HuH-7 (cell line): ENCODE measurements at regions not wholly inside any gene's neighbourhood (a gene's known extent, or its start where the extent isn't known, plus 50 kb on each side); places are given as distances from the start of the nearest gene placed in this dataset.
"Not testable (repeated sequence)": the region's sequence is repeated elsewhere in the genome, so short reads cannot be mapped to it uniquely, and the experiment has no call there.

Source experiments
- DNase-seq: peaks from one replicate; pipeline ENCODE4 v3.0.0; 2011; ENCODE audit warnings: low spot score

GRCh38 chr2:239648607-239649006 lies 247.8 kb upstream of the HDAC4 start:
- no peak for DNase-seq

- DNase-seq = no peak
Measured at GRCh38 chr2:239647052-239647819, 246.4 kb upstream of the HDAC4 start.

GRCh38 chr2:239646184-239646583 lies 245.4 kb upstream of the HDAC4 start:
- no peak for DNase-seq

GRCh38 chr2:239644594-239644993 lies 243.8 kb upstream of the HDAC4 start:
- not testable (repeated sequence) for DNase-seq

GRCh38 chr2:239644011-239644410 lies 243.2 kb upstream of the HDAC4 start:
- peak; percentile 24 for DNase-seq

- DNase-seq = no peak
Measured at GRCh38 chr2:239642406-239643004, 241.7 kb upstream of the HDAC4 start.

- not testable (repeated sequence) for DNase-seq
Measured at GRCh38 chr2:239641904-239642303, 241.1 kb upstream of the HDAC4 start.

GRCh38 chr2:239640676-239641578 lies 240.1 kb upstream of the HDAC4 start:
- DNase-seq = no peak

- no peak for DNase-seq
Measured at GRCh38 chr2:239640210-239640609, 239.4 kb upstream of the HDAC4 start.

GRCh38 chr2:239639421-239640185 lies 238.8 kb upstream of the HDAC4 start:
- no peak for DNase-seq

GRCh38 chr2:239638376-239638775 lies 237.6 kb upstream of the HDAC4 start:
- DNase-seq = no peak

- DNase-seq = no peak
Measured at GRCh38 chr2:239636808-239637207, 236.0 kb upstream of the HDAC4 start.

- no peak for DNase-seq
Measured at GRCh38 chr2:239634769-239635168, 233.9 kb upstream of the HDAC4 start.

- no peak for DNase-seq
Measured at GRCh38 chr2:239630618-239631286, 229.9 kb upstream of the HDAC4 start.

- no peak for DNase-seq
Measured at GRCh38 chr2:239629926-239630617, 229.3 kb upstream of the HDAC4 start.

- no peak for DNase-seq
Measured at GRCh38 chr2:239626961-239627592, 226.3 kb upstream of the HDAC4 start.

GRCh38 chr2:239625971-239626734 lies 225.3 kb upstream of the HDAC4 start:
- DNase-seq = no peak

- no peak for DNase-seq
Measured at GRCh38 chr2:239625156-239625845, 224.5 kb upstream of the HDAC4 start.

- DNase-seq = no peak
Measured at GRCh38 chr2:239621611-239622010, 220.8 kb upstream of the HDAC4 start.
